CD14-positive monocyte (primary cell): ENCODE measurements at regions not wholly inside any gene's neighbourhood (a gene's known extent, or its start where the extent isn't known, plus 50 kb on each side); places are given as distances from the start of the nearest gene placed in this dataset.
"Not testable (repeated sequence)": the region's sequence is repeated elsewhere in the genome, so short reads cannot be mapped to it uniquely, and the experiment has no call there.

Experiments used
- DNase-seq, 3 donors: peaks; one replicate each; pipeline ENCODE4 v3.0.0-alpha.2; 2011 to 2022
- H2AFZ ChIP-seq: 2 replicates; pipeline ENCODE4 v1.6.0; 2012; ENCODE audit warnings: mild to moderate bottlenecking, low read depth, low read length, inconsistent platforms; ENCODE audit not compliant: insufficient read depth, poor library complexity, severe bottlenecking
- H3K27ac ChIP-seq, 2 donors: 1 replicate in 1 of 2; 2 replicates in 1 of 2; pipeline ENCODE4 v1.5.1; 2012 to 2013; ENCODE audit warnings: low read length in 2 of 2, control low read depth in 1 of 2, inconsistent platforms in 1 of 2, low read depth in 1 of 2, mild to moderate bottlenecking in 1 of 2
- H3K27me3 ChIP-seq, 2 donors: one replicate each; pipeline versions ENCODE4 v1.6.0 to v1.6.1; 2011 to 2013; ENCODE audit warnings: low read length in 2 of 2; ENCODE audit not compliant: control insufficient read depth in 2 of 2, insufficient read depth in 2 of 2
- H3K36me3 ChIP-seq, 2 donors: replicated peaks in 1 of 2; 1 replicate in 1 of 2; 2 replicates in 1 of 2; pipeline versions ENCODE4 v1.5.1 to v1.6.1; 2012 to 2013; ENCODE audit warnings: low read length in 2 of 2, control low read depth in 1 of 2, inconsistent platforms in 1 of 2, mild to moderate bottlenecking in 1 of 2; ENCODE audit not compliant: insufficient read depth in 2 of 2, control insufficient read depth in 1 of 2
- H3K4me1 ChIP-seq, 2 donors: 1 replicate in 1 of 2; 2 replicates in 1 of 2; pipeline versions ENCODE4 v1.5.1 to v1.6.1; 2012 to 2013; ENCODE audit warnings: low read length in 2 of 2, control low read depth in 1 of 2, inconsistent platforms in 1 of 2, mild to moderate bottlenecking in 1 of 2, moderate library complexity in 1 of 2; ENCODE audit not compliant: insufficient read depth in 2 of 2, control insufficient read depth in 1 of 2
- H3K4me2 ChIP-seq: replicated peaks from 2 replicates; pipeline ENCODE3; 2012; ENCODE audit warnings: low read length, moderate library complexity, mild to moderate bottlenecking; ENCODE audit not compliant: poor library complexity, severe bottlenecking; ENCODE audit errors: extremely low read depth
- H3K4me3 ChIP-seq, 3 experiments: fragments of 200-600 bp in 1 of 3; sonication (generic) in 1 of 3; replicated peaks in 1 of 3; 1 replicate in 2 of 3; 2 replicates in 1 of 3; pipeline ENCODE4 v1.5.1; 2011 to 2013; ENCODE audit warnings: low read length in 3 of 3, mild to moderate bottlenecking in 3 of 3, control low read depth in 2 of 3, low read depth in 2 of 3, inconsistent platforms in 1 of 3, moderate library complexity in 1 of 3
- H3K79me2 ChIP-seq: 2 replicates; pipeline ENCODE4 v1.6.0; 2012; ENCODE audit warnings: mild to moderate bottlenecking, control low read depth, inconsistent platforms, low read length, moderate library complexity; ENCODE audit not compliant: insufficient read depth
- H3K9ac ChIP-seq: 2 replicates; pipeline ENCODE4 v1.6.0; 2017; ENCODE audit warnings: low read length, mild to moderate bottlenecking; ENCODE audit not compliant: insufficient read depth, poor library complexity, severe bottlenecking
- H3K9me3 ChIP-seq, 2 donors: replicated peaks in 1 of 2; 1 replicate in 1 of 2; 2 replicates in 1 of 2; pipeline versions ENCODE4 v1.5.1 to v1.6.1; 2012 to 2013; ENCODE audit warnings: low read length in 2 of 2, control low read depth in 1 of 2; ENCODE audit not compliant: control insufficient read depth in 1 of 2, insufficient read depth in 1 of 2
- H4K20me1 ChIP-seq: 2 replicates; pipeline ENCODE4 v1.6.0; 2012; ENCODE audit warnings: mild to moderate bottlenecking, low read length, control low read depth, moderate library complexity; ENCODE audit not compliant: insufficient read depth
- H3K27ac Mint-ChIP-seq, 7 donors: one replicate each; pipeline ENCODE4 v1.8.0; 2020; ENCODE audit warnings: mild to moderate bottlenecking in 7 of 7, mixed read lengths in 7 of 7, moderate library complexity in 6 of 7, inconsistent platforms in 2 of 7
- H3K27me3 Mint-ChIP-seq, 3 donors: one replicate each; pipeline ENCODE4 v1.8.0; 2021 to 2022; ENCODE audit warnings: low read depth in 3 of 3, mild to moderate bottlenecking in 3 of 3, mixed read lengths in 3 of 3, moderate library complexity in 3 of 3, inconsistent platforms in 1 of 3
- H3K36me3 Mint-ChIP-seq, 2 donors: one replicate each; pipeline ENCODE4 v1.8.0; 2020; ENCODE audit warnings: mixed read lengths in 2 of 2, inconsistent platforms in 1 of 2, mild to moderate bottlenecking in 1 of 2
- H3K4me1 Mint-ChIP-seq: one replicate; pipeline ENCODE4 v1.8.0; 2020; ENCODE audit warnings: mild to moderate bottlenecking, mixed read lengths
- H3K4me3 Mint-ChIP-seq, 2 donors: one replicate each; pipeline ENCODE4 v1.8.0; 2020; ENCODE audit warnings: mild to moderate bottlenecking in 2 of 2, mixed read lengths in 2 of 2, moderate library complexity in 1 of 2
- H3K9me3 Mint-ChIP-seq, 7 donors: one replicate each; pipeline ENCODE4 v1.8.0; 2020 to 2022; ENCODE audit warnings: mixed read lengths in 7 of 7, mild to moderate bottlenecking in 6 of 7, moderate library complexity in 6 of 7, inconsistent platforms in 2 of 7
- CTCF ChIP-seq: fragments of 200-600 bp; IDR thresholded peaks from one replicate; pipeline ENCODE4 v1.8.0; 2022; ENCODE audit warnings: antibody characterized with exemption, mild to moderate bottlenecking
- WGBS: methylation state at CpG from one replicate; pipeline ENCODE4 v1.1.5; 2013; ENCODE audit warnings: missing lambda C conversion rate; ENCODE audit not compliant: insufficient coverage; 5-methylcytosine and 5-hydroxymethylcytosine counted together
- intact Hi-C, 2 donors: fragments of 100-400 bp; cut with micrococcal nuclease; formaldehyde crosslinking; loops; one replicate each; pipeline versions ENCODE4 v1.15.0 to v1.15.1; 2023

GRCh38 chr6:141394125-141394536 lies 738.6 kb upstream of the GJE1 start:
- H3K4me3 ChIP-seq = no peak overlapping the region
- H3K9me3 ChIP-seq = peaks cover 0 to 17% of the 10 kb centered on the region in 2 donors
- WGBS = 95% methylated on average over 8 of the region's 8 CpGs
- Mint-ChIP-seq H3K27ac (no peak overlapping the region), H3K9me3 (peaks cover 3 to 12% (median 7%) of the 10 kb centered on the region in 7 donors), H3K36me3 (no peaks in the 10 kb centered on the region), H3K27me3 (peaks cover 0 to 3% (median 0%) of the 10 kb centered on the region in 3 donors), H3K4me3 (no peak overlapping the region), H3K4me1 (no peaks in the 10 kb centered on the region)
- DNase-seq = no peak
- no peak for TF ChIP-seq CTCF
- H3K27ac ChIP-seq = no peak overlapping the region
- intact Hi-C loops = no loop called here
- no peaks in the 10 kb centered on the region for H3K27me3 ChIP-seq
- no peak overlapping the region for H3K4me2 ChIP-seq
- no peaks in the 10 kb centered on the region for H3K36me3 ChIP-seq
- no peaks in the 10 kb centered on the region for H3K4me1 ChIP-seq
- no peaks in the 10 kb centered on the region for H4K20me1 ChIP-seq
- H3K9ac ChIP-seq = no peak overlapping the region
- H2AFZ ChIP-seq = no peak overlapping the region
- no peaks in the 10 kb centered on the region for H3K79me2 ChIP-seq

- H3K4me1 Mint-ChIP-seq = no peaks in the 10 kb centered on the region
- H3K9me3 ChIP-seq = peaks cover 0 to 17% of the 10 kb centered on the region in 2 donors
- DNase-seq = no peak
- H3K27ac Mint-ChIP-seq = no peak overlapping the region
- no peak overlapping the region for H3K4me3 Mint-ChIP-seq
- no peaks in the 10 kb centered on the region for H4K20me1 ChIP-seq
- H3K4me2 ChIP-seq = no peak overlapping the region
- intact Hi-C loops = no loop called here
- H3K27me3 Mint-ChIP-seq = peaks cover 0 to 3% (median 0%) of the 10 kb centered on the region in 3 donors
- no peaks in the 10 kb centered on the region for H3K36me3 ChIP-seq
- TF ChIP-seq CTCF = no peak
- no peaks in the 10 kb centered on the region for H3K27me3 ChIP-seq
- peaks cover 3 to 12% (median 7%) of the 10 kb centered on the region in 7 donors for H3K9me3 Mint-ChIP-seq
- H2AFZ ChIP-seq = no peak overlapping the region
- H3K4me1 ChIP-seq = no peaks in the 10 kb centered on the region
- H3K4me3 ChIP-seq = no peak overlapping the region
- no peak overlapping the region for H3K9ac ChIP-seq
- no peaks in the 10 kb centered on the region for H3K79me2 ChIP-seq
- 100% methylated on average over 1 of the region's 10 CpGs for WGBS
- H3K36me3 Mint-ChIP-seq = no peaks in the 10 kb centered on the region
- H3K27ac ChIP-seq = no peak overlapping the region
Measured at GRCh38 chr6:141393405-141394124, 739.2 kb upstream of the GJE1 start.

GRCh38 chr6:141391135-141391534 lies 741.6 kb upstream of the GJE1 start:
- H3K27me3 ChIP-seq, H3K36me3 Mint-ChIP-seq, H3K27me3 Mint-ChIP-seq, H3K4me2 ChIP-seq, H4K20me1 ChIP-seq, H2AFZ ChIP-seq, H3K4me3 Mint-ChIP-seq, H3K4me3 ChIP-seq, H3K27ac Mint-ChIP-seq, DNase-seq, H3K79me2 ChIP-seq, H3K9ac ChIP-seq, H3K4me1 ChIP-seq, intact Hi-C loops, H3K4me1 Mint-ChIP-seq, H3K27ac ChIP-seq, H3K36me3 ChIP-seq: not testable (repeated sequence)
- WGBS = 80% methylated on average over 2 of the region's 2 CpGs
- peaks cover 0 to 17% of the 10 kb centered on the region in 2 donors for H3K9me3 ChIP-seq
- peaks cover 3 to 14% (median 9%) of the 10 kb centered on the region in 7 donors for H3K9me3 Mint-ChIP-seq
